GM19043 (cell line): ENCODE measurements at regions not wholly inside any gene's neighbourhood (a gene's known extent, or its start where the extent isn't known, plus 50 kb on each side); places are given as distances from the start of the nearest gene placed in this dataset.

ENCODE experiments used
- ATAC-seq: cut with Tn5 transposase; IDR thresholded peaks from one replicate; pipeline ENCODE4 v1.9.1; 2021; ENCODE audit warnings: low read depth; ENCODE audit not compliant: unreplicated experiment

- ATAC-seq: no peak
Measured at GRCh38 chr5:93076096-93076495, 504.9 kb downstream of the NR2F1-AS1 start.

- ATAC-seq: no peak
Measured at GRCh38 chr5:93073547-93073946, 507.5 kb downstream of the NR2F1-AS1 start.

- ATAC-seq: no peak
Measured at GRCh38 chr5:93072831-93073459, 508.1 kb downstream of the NR2F1-AS1 start.

- ATAC-seq: no peak
Measured at GRCh38 chr5:93071710-93072109, 509.3 kb downstream of the NR2F1-AS1 start.

GRCh38 chr5:93070938-93071337, 510.1 kb downstream of the NR2F1-AS1 start:
- ATAC-seq: no peak

GRCh38 chr5:93069276-93069675, 511.7 kb downstream of the NR2F1-AS1 start:
- ATAC-seq: no peak

GRCh38 chr5:93062548-93062947, 518.5 kb downstream of the NR2F1-AS1 start:
- no peak for ATAC-seq

GRCh38 chr5:93058309-93058708, 522.7 kb downstream of the NR2F1-AS1 start:
- no peak for ATAC-seq

GRCh38 chr5:93057311-93057710, 523.7 kb downstream of the NR2F1-AS1 start:
- ATAC-seq: no peak

GRCh38 chr5:93055971-93056370, 525.0 kb downstream of the NR2F1-AS1 start:
- ATAC-seq: no peak

GRCh38 chr5:93055561-93055960, 525.5 kb downstream of the NR2F1-AS1 start:
- ATAC-seq: no peak

- ATAC-seq: no peak
Measured at GRCh38 chr5:93054424-93055163, 526.4 kb downstream of the NR2F1-AS1 start.

GRCh38 chr5:93053825-93054224, 527.2 kb downstream of the NR2F1-AS1 start:
- no peak for ATAC-seq

GRCh38 chr5:93048858-93049257, 532.2 kb downstream of the NR2F1-AS1 start:
- no peak for ATAC-seq

- no peak for ATAC-seq
Measured at GRCh38 chr5:93044859-93045666, 536.0 kb downstream of the NR2F1-AS1 start.

GRCh38 chr5:93039888-93040287, 541.1 kb downstream of the NR2F1-AS1 start:
- ATAC-seq: no peak

GRCh38 chr5:93034621-93035590, 546.1 kb downstream of the NR2F1-AS1 start:
- ATAC-seq: no peak

GRCh38 chr5:93022796-93023447, 558.1 kb downstream of the NR2F1-AS1 start:
- ATAC-seq: no peak

GRCh38 chr5:93022211-93022610, 558.8 kb downstream of the NR2F1-AS1 start:
- ATAC-seq: no peak

GRCh38 chr5:93019896-93020295, 561.1 kb downstream of the NR2F1-AS1 start:
- ATAC-seq: no peak
